NCI-H2107 (cell line): ENCODE measurements at regions not wholly inside any gene's neighbourhood (a gene's known extent, or its start where the extent isn't known, plus 50 kb on each side); places are given as distances from the start of the nearest gene placed in this dataset.

ENCODE experiments used
- DNase-seq: peaks from one replicate; lab custom pipeline; 2025; lab: John Stamatoyannopoulos, UW

DNA sequence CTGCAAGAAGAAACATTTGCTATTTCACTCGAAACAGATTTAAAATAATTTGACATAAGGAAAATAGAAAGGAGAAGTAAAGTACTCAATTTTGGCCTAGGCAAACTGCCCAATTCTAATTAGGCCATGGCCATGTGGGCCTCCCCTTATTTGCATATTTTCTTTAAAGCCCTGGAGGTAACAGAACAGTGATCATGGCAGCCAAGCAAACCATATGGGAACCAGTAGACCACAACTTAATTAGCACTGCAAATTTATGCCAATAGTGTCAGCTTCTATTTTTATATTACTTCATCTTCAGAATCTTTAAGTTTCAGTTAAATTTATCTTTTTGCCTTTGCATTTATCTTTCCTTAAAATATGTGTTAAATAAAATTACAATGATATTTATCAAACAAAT lies 63.3 kb upstream of the THSD7A start:
- DNase-seq: no peak

DNA sequence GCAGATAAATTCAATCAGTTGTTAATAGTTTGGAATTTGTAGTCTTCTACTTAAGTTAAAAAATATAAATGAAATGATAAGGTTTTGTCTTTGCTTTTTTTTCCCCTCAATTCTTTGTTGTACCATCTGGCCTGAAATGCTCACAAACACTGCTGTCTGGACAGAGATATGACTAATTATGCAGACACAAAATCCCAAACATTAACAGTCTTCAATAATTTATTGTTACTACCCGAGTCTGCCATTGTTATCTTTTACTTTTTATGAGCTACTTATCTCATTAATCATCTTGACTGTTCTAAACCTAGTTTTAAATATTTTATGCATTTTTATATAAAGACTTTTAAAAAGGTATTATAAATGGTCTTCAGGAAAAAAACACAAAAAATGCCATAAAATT lies 64.7 kb upstream of the THSD7A start:
- no peak for DNase-seq

DNA sequence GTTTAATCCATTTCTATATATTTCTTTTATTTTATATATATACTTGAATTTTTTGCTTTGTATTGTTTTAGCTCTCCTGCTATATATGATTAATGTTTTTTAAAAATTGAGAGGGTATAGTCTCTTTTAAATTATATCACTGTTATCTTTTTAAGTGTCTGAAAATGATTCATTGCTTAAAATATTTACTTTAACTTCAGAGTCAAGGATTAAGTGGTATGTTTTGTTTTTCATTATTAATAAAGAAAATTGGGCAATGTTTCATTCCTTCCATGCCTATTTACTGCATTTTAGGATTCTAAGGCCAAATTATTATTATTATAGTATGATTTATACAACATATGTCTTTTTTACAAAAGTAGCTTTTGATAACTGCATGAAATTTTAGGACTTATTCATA lies 67.2 kb upstream of the THSD7A start:
- DNase-seq: no peak

DNA sequence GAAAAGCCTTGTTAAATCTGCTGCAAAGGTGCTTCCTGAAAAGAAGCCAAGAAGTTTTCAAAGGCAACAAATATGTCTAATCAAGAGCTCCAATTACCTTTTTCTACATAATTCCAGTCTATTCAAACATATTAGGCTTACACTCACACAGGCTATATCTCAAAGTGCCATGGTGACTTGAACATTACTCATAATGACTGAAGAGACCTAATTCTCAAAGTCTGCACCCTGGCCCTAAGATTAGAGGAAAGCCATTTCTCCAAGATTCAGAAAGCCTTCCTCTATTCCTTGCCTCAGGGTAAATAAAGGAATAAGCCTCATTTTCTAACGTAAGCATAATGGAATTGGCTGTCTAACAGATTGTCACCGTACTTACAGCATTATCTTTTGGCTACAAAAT lies 78.3 kb upstream of the THSD7A start:
- no peak for DNase-seq

DNA sequence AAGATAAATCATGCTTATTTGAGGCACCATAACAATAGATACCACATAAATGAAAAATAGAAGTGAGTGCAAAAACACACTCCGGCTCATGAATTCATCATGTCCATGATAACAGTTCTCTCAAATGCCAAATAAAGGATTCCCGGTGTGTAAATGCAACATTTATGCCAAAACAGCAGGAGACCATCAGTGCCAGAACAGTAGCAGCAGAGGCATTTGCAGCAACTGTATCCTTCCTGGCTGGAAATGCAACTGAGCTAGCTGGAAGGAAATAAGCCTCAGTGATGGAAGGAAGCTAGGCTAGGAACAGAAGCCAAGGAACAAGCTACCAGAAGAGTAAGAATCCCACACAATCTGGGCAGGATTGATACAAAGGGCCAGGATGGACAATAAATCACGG lies 79.9 kb upstream of the THSD7A start:
- no peak for DNase-seq

DNA sequence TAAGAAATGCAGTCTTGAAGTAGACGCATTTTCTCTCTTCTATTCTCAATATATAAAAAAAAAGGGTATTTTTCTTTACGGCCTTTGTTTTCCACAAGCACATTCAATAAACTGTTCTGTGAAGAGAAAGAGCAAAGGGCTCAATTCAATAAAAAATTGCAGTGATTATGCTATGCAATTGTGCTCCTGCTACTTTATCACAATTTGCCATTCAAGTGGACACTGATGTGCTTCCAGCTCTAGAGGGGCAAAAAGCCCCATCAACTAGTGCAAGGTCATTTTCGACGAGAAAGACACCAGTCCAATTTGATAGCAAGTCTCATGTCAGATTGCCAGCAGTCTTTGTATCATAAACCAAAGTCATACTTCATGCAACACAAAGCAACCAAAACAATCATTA lies 82.6 kb upstream of the THSD7A start:
- DNase-seq: no peak

DNA sequence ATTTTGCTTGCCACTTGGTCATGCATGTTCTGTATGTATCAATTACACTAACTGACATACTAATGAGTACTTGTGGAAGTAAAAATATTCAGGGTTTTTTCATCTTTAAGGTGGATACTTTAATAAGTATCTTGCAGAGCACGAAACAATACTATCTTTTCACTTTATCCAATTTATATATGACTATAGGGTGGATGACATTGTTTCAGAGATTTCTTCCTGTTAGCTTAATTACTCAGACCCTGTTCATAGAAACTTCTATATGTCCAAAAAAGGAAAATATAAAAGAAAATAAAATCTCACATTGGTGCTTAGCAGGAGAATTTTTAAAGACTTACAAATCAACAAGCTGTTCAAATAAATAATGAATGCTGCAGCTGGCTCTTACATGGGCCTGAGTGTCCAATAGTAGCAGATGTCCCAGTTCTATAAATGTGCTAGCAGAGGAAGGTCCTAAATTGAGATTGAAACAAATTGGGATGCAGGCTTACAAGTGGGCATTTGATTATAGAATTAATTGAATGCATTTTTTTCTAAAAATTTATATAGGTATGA lies 91.5 kb upstream of the THSD7A start:
- no peak for DNase-seq

DNA sequence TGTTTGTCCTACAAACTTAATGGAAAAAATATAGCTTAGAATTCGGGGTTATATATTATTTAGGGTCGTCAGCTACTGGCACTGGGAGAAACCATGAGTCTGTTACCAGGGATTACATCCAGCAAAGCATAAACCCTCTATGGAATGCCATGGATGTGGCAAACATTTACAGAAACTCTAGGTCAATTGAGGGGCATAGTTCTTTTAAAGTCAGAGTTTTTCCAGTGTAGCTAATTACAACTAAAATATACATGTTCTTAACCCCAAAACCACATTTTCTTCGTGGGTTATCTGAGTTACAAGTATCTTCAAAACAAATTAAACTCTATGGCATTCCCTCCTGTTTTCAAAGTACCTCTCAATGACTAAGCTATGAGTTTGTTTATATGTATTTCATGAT lies 99.3 kb upstream of the THSD7A start:
- DNase-seq: no peak

DNA sequence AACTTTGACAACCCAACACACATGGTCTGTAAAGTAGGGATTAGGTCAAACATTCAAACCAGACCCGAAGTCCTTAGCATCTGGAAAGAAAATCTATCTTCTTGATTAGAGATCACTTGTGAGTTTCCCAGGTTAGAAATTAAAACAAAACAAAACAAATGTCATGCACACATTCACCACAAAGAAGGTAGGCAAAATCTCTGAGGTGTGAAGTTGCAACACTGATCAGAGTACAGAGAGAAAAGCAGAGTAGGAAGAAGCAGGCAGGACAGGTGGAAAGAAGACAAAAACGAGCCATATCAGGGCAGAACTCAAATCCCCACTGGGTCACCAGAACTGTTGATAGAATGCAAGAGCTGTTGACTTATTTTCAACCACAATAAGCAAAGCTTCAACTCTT lies 102.8 kb upstream of the THSD7A start:
- DNase-seq: no peak

DNA sequence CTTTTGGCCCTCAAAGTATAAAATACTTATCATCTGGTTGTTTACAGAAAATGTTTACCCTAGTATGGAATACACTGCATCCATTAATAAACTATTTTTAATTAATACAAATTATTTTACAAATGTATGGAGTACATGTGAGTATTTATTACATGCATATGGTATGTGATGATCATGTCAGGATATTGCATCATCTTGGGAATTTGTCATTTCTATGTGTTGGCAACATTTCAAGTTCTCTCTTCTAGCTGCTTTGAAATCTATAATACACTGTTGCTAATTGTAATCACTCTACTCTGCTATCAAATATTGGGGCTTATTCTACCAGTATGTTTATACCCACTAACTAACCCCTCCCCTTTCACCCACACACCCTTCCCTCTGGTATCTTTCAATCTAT lies 103.9 kb upstream of the THSD7A start:
- no peak for DNase-seq

DNA sequence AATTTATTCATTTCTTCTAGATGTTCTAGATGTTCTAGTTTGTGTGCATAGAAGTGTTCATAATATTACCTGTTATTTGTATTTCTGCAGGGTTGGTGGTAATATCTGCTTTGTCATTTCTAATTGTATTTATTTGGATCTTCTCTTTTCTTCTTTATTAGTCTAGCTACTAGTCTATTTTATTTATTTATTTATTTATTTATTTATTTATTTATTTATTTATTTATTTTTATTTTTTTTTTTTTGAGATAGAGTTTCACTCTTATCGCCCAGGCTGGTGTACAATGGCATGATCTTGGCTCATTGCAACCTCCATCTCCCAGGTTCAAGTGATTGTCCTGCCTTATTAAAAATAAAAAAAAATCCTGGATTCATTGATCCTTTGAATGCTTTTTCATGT lies 114.8 kb upstream of the THSD7A start:
- DNase-seq: no peak

DNA sequence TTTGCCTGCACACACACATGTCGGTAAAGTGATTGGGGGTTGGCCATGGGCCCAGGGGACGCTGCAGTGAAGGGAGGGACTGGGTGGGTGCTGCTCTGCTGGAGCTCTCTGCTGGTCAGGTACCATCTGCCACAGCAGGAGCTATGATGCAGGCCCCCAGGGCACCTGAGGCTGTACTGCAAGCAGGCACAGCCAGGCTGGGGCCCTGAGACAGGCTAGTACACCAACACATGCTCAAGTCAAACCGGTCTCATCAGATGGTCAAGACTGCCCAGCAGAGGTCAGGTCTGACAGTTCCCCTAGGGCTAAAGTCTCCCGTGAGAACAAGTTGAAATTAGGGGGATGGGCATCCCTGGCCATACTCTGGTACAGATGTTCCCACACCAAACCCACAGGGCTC lies 118.3 kb upstream of the THSD7A start:
- no peak for DNase-seq

DNA sequence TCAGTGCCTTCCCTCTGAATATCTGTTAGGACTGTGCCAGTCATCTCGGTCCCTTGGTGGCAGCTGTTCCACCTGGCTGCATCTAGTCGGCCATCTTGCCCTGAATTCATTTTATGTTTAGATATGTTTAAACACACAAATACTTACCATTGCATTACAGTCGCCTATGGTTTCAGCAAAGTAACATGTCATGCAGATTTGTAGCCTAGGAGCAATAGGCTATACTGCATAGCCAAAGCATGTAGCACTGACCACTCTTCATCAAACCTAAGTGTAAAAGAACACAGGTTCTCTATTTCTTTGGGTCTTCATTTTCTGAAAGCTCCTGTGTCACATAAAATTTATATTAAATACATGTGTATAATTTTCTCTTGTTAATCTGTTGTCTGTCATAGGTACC lies 118.9 kb upstream of the THSD7A start:
- no peak for DNase-seq

DNA sequence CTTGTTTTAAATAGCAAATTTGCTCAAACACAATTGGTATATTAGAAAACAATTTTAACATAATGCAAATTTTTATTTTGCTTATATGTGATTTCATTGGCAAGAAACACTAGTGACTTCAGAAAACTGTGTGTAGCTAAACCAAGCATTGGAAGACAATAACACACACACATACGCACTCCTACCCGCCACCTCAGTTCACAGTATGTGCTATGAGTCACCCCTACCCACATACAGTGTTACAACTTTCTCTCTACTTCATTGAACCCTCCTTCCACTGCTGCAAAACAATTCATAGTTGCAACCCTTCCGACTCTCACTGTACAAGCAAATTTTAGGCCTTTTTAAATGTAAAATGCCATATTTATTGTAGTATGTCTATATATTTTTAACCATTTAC lies 119.9 kb upstream of the THSD7A start:
- no peak for DNase-seq

DNA sequence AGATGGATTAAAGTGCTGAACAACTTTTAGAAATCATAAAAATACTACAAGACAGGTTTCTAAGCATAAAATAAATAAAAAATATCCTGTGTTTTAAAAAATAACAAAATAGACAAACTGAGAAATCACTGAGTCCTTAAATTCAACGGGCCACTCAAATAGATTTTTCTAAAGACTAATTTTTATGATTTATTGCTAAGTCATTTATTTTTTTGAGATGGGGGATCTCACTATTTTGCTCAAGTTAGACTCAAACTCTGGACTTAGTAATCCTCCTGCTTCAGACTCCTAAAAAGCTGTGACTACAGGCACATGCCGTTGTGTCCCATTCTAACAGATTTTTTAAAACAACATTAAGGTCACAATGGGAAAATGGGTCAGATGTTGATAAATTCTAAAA lies 121.0 kb upstream of the THSD7A start:
- DNase-seq: no peak

DNA sequence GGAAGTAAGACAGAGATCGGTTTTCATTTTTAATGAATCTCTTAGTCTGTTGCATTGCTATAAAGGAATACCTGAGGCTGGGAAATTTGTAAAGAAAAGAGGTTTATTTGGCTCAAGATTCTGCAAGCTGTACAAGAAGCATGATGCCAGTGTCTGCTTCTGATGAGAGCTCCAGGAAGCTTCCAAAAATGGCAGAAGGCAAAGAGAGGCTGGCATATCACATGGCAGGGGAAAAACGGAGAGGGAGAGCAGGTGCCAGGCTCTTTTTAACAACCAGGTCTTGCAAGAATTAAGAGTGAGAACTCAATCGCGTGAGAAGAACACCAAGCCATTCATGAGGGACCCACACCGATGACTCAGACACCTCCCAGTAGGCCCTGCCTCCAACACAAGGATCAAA lies 125.0 kb upstream of the THSD7A start:
- DNase-seq: no peak

DNA sequence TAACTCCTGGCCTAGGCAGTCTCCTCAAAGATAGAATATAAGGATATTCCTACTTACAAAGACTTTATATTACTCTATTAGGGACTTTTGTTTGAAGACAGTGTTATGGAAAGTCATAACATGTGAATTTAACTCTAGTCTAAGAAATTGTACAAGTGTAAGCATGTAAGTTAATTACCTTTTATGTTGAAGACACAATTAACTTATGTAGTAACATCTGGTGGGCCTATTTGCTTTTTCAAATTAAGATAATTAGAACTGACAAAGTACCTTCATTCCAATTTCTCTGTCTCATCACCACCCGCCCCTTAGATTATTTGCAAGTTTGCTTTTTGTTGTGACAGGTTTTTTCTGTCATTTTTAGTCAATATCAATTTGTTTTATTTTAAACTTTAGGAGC lies 126.0 kb upstream of the THSD7A start:
- DNase-seq: no peak

DNA sequence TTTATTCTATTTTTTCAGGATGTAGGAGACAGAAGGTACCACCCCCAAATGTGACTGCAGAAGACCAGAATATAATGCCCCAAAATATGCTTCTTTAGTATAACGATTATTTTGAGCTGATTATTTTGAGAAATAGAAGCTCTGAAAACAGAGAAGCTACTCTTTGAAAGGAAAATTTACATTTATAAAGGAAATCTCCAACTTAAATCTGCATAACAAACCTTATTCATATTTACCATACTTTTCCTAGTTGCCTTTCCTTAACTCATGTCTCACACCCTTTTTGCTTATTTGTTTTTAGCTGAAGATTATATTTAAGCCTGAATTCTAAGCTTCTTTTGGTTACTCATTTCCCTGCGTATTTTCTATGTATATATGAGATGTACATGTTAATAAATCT lies 127.1 kb upstream of the THSD7A start:
- no peak for DNase-seq

DNA sequence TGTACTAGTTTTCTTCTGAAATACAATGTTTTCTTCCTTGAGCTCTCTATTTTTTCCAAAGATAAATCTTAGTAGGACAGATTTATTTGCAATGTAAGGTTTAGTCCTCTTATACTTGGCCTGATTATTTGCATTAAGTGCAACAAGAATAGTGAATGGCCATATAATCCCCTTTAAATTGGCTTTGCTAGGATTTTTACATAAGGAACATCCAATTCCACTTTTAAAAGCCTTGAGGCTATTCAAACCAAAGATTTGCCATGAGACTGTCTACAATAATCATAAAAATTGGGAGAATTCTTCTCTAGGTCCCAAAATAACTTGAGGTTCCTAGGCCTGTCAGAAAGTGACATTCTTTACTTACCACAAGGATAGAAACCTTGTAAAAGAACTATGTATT lies 128.6 kb upstream of the THSD7A start:
- DNase-seq: no peak

DNA sequence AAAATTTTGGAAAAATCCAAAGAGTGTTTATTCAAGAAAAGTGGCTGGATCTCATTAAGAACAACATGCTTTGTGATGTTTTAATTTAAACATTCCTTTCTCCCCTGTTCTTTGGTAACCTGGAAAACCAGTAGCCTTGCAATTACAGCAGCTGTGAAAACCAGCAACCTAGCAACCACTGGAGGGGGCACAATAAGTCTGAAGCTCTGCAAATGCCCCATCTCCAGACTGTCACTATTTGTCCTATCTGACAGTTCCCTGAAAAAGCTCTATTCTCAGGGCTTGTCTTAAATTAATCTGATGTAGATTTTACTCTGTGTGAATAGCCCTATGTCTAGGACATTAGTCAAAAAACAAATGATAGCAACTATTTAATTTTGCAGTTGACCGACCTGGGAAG lies 137.6 kb upstream of the THSD7A start:
- DNase-seq: no peak

DNA sequence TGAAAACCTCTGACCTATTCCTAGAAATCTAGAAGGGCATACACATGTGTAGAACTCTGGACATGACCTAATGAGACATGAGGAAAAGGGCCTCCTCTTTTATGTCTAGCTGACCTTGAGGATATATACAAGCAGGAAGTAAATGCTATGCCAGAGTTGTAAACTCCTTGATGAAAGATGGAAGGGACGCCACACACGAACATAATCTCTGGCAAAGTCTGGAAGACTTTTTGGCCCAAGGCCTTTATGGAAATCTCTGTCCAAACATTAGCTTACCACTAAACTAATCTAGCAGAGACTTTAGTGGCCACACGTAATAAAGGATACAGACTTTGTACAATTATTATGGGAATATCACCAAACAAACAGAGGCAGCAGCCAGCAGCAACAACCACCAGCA lies 138.1 kb upstream of the THSD7A start:
- no peak for DNase-seq

DNA sequence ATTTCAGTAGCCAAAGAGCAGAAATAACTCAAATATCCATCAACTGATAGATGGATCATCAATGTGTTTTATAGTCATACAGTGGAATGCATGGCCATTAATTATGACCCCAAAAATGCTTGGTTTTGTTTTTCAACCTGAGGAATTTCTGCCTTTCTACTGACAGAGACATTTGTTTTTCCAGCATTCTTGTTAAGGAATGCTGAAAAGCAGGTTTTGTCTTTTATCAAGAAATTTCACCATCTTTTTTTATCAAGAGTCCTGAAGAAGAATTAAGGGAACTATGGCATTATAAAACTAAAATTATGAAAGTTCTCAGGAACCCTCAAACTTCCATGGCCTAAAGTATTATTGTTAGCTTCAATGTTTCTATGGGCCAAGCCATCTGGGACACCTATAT lies 153.4 kb upstream of the THSD7A start:
- DNase-seq: no peak

DNA sequence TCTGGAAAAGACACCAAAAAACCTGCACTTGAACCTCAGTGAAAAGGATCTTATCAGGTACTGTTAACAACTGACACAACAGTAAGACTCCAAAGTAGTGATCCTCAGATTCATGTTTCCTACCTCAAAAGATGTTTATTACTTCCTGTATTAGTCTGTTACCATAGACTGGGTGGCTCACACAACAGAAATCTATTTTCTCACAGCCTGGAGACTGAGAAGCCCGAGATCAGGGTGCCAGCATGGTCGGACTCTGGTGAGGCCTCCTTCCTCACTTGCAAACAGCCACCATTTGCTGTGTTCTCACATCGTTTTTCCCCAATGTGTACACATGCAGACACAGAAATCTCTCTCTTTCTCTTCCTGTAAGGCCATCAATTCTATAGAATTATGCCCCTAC lies 154.0 kb upstream of the THSD7A start:
- no peak for DNase-seq

DNA sequence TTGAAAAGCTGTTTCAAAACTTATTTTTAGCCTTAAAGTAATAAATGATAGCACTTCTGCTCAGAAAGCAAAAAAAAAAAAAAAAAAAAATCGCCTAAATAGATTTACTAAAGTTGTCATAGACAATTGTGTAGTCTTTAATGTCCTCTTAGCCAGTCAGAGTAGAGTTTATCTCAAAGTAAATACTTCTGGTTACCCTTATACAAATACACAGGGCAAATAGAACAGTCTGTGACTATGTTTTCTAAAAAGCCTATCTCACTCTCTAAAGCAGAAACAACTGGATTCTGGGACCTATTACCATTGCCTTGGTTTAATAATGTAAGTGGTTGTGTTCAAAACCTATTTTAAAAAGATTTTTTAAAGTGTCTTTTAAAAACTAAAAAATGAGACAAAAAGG lies 156.2 kb upstream of the THSD7A start:
- DNase-seq: no peak

DNA sequence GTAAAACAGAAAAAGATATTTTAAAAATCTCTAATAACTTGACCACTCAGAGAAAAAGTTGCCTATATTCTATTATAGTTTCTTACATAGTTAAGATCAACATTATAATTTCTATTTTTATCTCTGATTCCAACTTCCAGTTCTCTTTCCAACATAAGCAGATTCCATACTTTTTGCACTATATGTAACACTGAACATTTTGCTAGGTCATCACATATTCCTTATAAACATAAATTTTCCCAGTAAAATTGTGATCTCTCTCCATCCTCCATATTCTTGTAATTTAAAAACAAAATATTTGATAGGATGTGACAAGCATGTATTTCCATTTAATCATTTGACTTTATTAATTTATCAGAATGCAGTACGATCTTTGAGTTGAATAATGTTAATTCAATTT lies 170.4 kb upstream of the THSD7A start:
- DNase-seq: no peak
